HEK293 (cell line): ENCODE measurements at regions not wholly inside any gene's neighbourhood (a gene's known extent, or its start where the extent isn't known, plus 50 kb on each side); places are given as distances from the start of the nearest gene placed in this dataset.

Experiments
- TCF7L2 ChIP-seq: IDR thresholded peaks from 2 replicates; pipeline ENCODE4 v1.6.1; 2011; ENCODE audit warnings: low read depth, mild to moderate bottlenecking, inconsistent platforms, low read length, moderate library complexity, borderline replicate concordance
- ZBTB20 ChIP-seq: fragments of 450-650 bp; formaldehyde crosslinking; IDR thresholded peaks from 2 replicates; pipeline ENCODE4 v1.5.1; 2016; ENCODE audit warnings: missing biosample characterization, missing genetic modification characterization
- ZBTB7A ChIP-seq: fragments of 450-650 bp; formaldehyde crosslinking; IDR thresholded peaks from 2 replicates; pipeline ENCODE4 v1.5.1; 2016; ENCODE audit warnings: low read depth, missing biosample characterization, missing genetic modification characterization
- ZBTB8A ChIP-seq: fragments of 450-650 bp; formaldehyde crosslinking; IDR thresholded peaks from 2 replicates; pipeline ENCODE4 v1.5.1; 2016; ENCODE audit warnings: missing biosample characterization, missing genetic modification characterization
- ZNF311 ChIP-seq: fragments of 450-650 bp; formaldehyde crosslinking; IDR thresholded peaks from 2 replicates; pipeline ENCODE4 v1.5.1; 2017; ENCODE audit warnings: missing biosample characterization, missing genetic modification characterization, borderline replicate concordance
- ZNF335 ChIP-seq: fragments of 450-650 bp; formaldehyde crosslinking; conservative IDR thresholded peaks from 2 replicates; pipeline ENCODE4 v1.5.1; 2016; ENCODE audit warnings: missing biosample characterization, missing genetic modification characterization
- ZNF600 ChIP-seq: fragments of 450-650 bp; formaldehyde crosslinking; IDR thresholded peaks from 2 replicates; pipeline ENCODE4 v1.5.1; 2016; ENCODE audit warnings: missing biosample characterization, missing genetic modification characterization
- ZNF677 ChIP-seq: fragments of 450-650 bp; IDR thresholded peaks from 2 replicates; pipeline ENCODE4 v1.5.0; 2018; ENCODE audit warnings: missing biosample characterization, mild to moderate bottlenecking, missing genetic modification characterization, moderate library complexity
- ZNF776 ChIP-seq: fragments of 450-650 bp; formaldehyde crosslinking; IDR thresholded peaks from 2 replicates; pipeline ENCODE4 v1.5.0; 2017; ENCODE audit warnings: missing biosample characterization, missing genetic modification characterization, borderline replicate concordance
- TF ChIP-seq, protein P1 (sequence below): fragments of 450-650 bp; formaldehyde crosslinking; IDR thresholded peaks from 2 replicates; pipeline ENCODE4 v1.5.1; 2016; ENCODE audit warnings: missing biosample characterization, missing genetic modification characterization
- TF ChIP-seq, protein P2 (sequence below): fragments of 450-650 bp; formaldehyde crosslinking; IDR thresholded peaks from 2 replicates; pipeline ENCODE4 v1.5.1; 2017; ENCODE audit warnings: missing biosample characterization, mild to moderate bottlenecking, missing genetic modification characterization, moderate library complexity
- TF ChIP-seq, protein P3 (sequence below): fragments of 450-650 bp; formaldehyde crosslinking; IDR thresholded peaks from 2 replicates; pipeline ENCODE4 v1.5.1; 2016; ENCODE audit warnings: missing biosample characterization, missing genetic modification characterization
- TF ChIP-seq, protein P4 (sequence below): fragments of 450-650 bp; formaldehyde crosslinking; IDR thresholded peaks from 2 replicates; pipeline ENCODE4 v1.5.1; 2017; ENCODE audit warnings: missing biosample characterization, missing genetic modification characterization
- TF ChIP-seq, protein P5 (sequence below): IDR thresholded peaks from 2 replicates; pipeline ENCODE4 v1.6.1; 2011; ENCODE audit warnings: mild to moderate bottlenecking, low read depth, low read length, borderline replicate concordance

DNA sequence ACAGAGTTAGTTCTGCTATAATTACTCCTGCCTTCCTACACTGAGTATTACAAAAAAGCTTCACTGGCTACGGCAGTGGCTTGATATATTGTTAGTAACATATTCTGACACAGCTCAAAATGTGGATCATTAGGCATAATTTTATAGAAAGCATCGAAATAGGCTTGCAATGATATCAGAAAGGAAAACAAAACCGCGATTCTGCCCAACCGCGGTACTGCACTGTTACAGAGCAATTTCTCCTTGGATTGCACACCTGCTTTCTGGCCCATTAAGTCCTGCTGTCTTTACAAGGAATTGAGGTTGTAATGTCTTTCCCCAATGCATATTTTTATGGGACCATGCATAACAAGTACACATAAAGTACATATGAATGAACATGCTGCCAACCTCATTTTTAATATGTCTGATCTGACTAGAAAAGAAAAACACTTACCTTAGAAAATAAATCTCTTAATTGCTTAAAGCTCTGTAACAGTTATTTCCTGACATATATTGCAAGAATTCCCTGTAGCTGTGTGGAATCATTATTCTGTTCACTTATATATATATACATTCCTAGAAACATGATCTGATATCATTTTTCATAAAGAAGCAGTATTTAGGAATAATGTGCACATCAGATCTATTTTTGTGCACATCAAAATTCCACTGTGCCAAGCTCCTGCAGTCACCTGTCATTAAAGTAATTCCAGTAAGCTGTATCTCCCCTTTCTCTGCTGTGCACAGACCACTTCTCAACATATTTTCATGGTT is 763.9 kb downstream of the HACE1 start:
- TF ChIP-seq ZNF600 (tag by site-specific recombination): no peak
- no peak for TF ChIP-seq ZBTB7A (tag by site-specific recombination)
- TF ChIP-seq, protein P1, sequence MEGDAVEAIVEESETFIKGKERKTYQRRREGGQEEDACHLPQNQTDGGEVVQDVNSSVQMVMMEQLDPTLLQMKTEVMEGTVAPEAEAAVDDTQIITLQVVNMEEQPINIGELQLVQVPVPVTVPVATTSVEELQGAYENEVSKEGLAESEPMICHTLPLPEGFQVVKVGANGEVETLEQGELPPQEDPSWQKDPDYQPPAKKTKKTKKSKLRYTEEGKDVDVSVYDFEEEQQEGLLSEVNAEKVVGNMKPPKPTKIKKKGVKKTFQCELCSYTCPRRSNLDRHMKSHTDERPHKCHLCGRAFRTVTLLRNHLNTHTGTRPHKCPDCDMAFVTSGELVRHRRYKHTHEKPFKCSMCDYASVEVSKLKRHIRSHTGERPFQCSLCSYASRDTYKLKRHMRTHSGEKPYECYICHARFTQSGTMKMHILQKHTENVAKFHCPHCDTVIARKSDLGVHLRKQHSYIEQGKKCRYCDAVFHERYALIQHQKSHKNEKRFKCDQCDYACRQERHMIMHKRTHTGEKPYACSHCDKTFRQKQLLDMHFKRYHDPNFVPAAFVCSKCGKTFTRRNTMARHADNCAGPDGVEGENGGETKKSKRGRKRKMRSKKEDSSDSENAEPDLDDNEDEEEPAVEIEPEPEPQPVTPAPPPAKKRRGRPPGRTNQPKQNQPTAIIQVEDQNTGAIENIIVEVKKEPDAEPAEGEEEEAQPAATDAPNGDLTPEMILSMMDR (tag by site-specific recombination): no peak
- TF ChIP-seq ZNF776 (tag by site-specific recombination): no peak
- TF ChIP-seq ZNF677 (tag by site-specific recombination): no peak
- TF ChIP-seq, protein P2, sequence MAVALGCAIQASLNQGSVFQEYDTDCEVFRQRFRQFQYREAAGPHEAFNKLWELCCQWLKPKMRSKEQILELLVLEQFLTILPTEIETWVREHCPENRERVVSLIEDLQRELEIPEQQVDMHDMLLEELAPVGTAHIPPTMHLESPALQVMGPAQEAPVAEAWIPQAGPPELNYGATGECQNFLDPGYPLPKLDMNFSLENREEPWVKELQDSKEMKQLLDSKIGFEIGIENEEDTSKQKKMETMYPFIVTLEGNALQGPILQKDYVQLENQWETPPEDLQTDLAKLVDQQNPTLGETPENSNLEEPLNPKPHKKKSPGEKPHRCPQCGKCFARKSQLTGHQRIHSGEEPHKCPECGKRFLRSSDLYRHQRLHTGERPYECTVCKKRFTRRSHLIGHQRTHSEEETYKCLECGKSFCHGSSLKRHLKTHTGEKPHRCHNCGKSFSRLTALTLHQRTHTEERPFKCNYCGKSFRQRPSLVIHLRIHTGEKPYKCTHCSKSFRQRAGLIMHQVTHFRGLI (tag by site-specific recombination): no peak
- TF ChIP-seq ZBTB20: no peak
- no peak for TF ChIP-seq TCF7L2
- no peak for TF ChIP-seq ZNF335 (tag by site-specific recombination)
- TF ChIP-seq, protein P3, sequence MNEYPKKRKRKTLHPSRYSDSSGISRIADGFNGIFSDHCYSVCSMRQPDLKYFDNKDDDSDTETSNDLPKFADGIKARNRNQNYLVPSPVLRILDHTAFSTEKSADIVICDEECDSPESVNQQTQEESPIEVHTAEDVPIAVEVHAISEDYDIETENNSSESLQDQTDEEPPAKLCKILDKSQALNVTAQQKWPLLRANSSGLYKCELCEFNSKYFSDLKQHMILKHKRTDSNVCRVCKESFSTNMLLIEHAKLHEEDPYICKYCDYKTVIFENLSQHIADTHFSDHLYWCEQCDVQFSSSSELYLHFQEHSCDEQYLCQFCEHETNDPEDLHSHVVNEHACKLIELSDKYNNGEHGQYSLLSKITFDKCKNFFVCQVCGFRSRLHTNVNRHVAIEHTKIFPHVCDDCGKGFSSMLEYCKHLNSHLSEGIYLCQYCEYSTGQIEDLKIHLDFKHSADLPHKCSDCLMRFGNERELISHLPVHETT: no peak
- no peak for TF ChIP-seq ZBTB8A (tag by site-specific recombination)
- TF ChIP-seq, protein P4, sequence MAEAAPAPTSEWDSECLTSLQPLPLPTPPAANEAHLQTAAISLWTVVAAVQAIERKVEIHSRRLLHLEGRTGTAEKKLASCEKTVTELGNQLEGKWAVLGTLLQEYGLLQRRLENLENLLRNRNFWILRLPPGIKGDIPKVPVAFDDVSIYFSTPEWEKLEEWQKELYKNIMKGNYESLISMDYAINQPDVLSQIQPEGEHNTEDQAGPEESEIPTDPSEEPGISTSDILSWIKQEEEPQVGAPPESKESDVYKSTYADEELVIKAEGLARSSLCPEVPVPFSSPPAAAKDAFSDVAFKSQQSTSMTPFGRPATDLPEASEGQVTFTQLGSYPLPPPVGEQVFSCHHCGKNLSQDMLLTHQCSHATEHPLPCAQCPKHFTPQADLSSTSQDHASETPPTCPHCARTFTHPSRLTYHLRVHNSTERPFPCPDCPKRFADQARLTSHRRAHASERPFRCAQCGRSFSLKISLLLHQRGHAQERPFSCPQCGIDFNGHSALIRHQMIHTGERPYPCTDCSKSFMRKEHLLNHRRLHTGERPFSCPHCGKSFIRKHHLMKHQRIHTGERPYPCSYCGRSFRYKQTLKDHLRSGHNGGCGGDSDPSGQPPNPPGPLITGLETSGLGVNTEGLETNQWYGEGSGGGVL: no peak
- TF ChIP-seq ZNF311 (tag by site-specific recombination): no peak
- TF ChIP-seq, protein P5, sequence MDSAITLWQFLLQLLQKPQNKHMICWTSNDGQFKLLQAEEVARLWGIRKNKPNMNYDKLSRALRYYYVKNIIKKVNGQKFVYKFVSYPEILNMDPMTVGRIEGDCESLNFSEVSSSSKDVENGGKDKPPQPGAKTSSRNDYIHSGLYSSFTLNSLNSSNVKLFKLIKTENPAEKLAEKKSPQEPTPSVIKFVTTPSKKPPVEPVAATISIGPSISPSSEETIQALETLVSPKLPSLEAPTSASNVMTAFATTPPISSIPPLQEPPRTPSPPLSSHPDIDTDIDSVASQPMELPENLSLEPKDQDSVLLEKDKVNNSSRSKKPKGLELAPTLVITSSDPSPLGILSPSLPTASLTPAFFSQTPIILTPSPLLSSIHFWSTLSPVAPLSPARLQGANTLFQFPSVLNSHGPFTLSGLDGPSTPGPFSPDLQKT: no peak
